ENCODE measurements at regions not wholly inside any gene's neighbourhood (a gene's known extent, or its start where the extent isn't known, plus 50 kb on each side); places are given as distances from the start of the nearest gene placed in this dataset.

DNA sequence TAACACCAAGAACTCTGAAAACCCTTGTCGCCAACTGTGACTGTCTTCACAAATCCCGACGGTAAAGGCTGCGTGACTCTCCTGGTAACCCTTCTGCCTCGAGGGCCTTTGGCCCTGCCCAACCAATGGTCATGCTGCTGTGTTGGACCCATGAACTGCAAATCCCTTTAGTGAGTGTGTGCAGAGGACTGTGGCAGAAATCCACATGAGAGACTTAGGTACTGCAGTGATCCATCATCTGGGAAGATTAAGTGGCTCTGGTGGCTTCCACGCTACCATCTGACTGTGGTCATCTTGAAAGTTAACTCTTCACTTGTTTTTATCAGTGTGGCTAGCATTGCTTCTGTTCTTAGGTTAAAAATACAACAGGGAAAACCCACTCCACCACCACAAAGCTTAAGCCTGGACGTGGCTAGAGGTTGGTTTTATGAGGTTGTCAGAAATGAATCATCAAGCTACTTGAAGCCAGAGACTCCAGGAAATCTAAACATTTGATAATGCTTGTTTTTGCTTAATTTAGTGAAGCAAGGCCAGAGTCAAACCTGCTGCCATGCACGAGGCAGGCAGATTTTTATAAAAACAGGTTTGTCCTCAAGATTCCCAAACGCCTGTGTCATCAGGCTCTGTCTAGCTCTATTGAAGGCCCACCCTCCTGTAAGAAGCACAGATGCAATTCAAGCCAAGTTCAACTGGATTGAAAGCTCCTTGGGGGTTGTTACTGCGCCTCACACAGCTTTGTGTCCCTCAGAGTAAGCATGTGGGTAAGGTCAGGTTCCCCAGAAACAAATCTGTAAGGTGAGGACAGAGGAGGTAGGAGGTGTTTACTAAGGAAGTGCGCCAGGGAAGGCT is 52.7 kb upstream of the ERCC6L2 start:
- DNase-seq, result peak; percentile 7 to 9

DNA sequence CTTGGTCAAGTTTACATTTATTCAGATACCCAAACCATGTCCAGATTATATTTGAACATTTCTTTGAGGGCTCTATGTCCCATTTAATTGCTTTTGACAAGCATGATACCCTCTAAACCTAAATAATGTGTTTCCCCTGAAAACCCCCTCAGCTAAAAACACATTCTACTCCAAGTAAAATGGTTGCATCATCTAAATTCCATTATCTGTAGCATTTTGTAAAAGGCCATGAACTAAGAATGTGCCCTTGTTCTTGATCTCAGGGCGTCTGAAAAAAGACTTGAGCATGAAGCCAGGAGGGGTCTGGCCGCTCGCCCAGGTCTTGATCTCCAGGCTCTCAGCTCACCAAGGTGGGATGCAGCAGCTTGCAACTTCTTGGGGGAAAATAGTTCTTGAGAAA is 53.5 kb upstream of the ERCC6L2 start:
- DNase-seq, result no peak

DNA sequence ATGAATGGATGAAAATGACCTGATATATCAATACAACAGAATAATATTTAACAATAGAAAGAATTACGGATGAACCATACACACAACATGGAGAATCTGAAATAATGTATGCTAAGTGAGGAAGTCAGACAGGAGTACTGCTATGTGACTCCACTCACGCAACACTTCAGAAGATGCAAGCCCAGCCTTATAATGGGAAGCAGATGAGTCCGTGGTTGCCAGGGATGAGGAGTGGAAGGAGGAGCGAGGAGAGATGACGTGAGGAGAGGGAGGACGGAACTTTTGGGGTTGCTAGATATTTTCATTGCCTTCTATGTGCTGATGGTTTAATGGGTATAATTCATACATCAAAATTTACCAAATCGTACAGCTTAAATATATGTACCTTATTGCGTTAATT is 55.4 kb upstream of the ERCC6L2 start:
- DNase-seq, result no peak

DNA sequence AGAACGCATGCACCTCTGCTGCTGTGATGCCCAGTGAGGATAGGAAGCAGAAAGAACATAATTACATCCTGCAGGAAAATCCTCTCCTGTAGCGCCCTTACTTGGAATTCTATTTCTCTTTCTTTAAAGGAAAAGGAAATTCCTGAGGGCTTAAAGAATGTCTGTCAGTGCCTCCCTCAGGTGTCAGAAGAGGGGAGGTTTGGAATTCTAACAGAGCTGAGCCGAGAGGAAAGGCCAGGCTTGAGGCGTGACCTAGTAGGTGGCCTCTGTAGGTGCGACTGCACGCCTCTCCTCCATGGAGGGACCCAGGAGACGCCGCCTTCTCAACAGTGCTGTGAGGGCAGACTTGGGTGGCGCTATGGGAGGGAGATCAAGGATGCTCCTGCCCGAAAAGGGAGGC is 55.9 kb upstream of the ERCC6L2 start:
- DNase-seq, result no peak

DNA sequence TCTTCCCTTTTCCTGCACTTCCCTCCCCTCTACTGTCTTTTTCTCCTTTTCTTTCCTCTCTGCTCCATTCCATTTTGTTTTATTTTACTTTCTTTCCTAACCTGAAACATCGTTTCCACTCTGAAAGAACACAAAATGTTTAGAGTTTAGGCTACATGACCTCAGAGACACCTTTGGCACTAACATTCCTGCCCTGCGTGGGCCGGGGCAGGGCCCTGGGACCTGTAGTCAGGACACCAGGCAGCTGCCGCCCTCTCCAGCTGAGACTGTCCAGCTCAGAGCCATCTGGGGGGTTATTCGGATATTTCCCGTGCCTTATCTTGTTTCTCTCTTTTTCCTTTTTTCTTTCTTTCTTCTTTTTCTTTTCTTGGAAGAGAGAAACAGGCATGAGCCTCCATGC is 58.3 kb upstream of the ERCC6L2 start:
- DNase-seq, result no peak

DNA sequence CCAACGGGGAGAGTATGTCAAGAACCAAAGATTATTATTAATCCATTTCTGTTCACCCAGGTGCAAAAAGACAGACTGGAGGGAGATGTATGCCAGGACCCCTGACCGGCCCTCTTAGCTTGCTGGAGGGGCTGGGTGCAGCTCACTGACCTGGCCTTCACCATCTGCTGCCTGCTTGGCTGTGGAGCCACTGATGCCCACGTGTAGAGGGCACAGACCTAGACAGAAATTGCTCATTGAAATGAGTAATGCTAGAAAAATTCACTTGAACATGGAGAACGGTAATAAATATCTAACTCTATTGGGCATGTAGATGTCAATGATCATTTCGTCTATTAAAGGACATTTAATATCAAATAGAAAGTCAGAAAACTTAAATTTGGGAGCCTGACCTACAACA is 58.8 kb upstream of the ERCC6L2 start:
- DNase-seq, result no peak

DNA sequence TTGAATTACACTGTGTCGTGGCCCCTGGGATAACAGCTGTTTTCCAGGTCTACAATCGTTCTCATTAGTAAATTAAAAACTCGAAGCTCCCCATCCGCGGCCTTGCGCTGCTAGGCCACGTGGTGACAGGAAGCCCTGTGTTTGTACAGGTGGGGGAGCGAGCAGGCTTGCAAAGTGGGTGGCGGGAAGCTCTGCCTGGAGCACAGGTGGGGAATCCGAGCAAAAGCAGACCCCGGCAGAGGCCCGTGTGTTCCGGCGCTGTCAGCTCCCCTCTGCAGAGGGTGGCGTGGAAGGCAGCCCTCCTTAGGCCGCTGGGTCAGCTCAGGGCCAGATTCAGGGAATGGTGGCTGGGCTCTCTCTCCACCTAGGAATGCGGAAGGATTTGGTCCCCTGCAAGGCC is 59.5 kb upstream of the ERCC6L2 start:
- no peak for DNase-seq

DNA sequence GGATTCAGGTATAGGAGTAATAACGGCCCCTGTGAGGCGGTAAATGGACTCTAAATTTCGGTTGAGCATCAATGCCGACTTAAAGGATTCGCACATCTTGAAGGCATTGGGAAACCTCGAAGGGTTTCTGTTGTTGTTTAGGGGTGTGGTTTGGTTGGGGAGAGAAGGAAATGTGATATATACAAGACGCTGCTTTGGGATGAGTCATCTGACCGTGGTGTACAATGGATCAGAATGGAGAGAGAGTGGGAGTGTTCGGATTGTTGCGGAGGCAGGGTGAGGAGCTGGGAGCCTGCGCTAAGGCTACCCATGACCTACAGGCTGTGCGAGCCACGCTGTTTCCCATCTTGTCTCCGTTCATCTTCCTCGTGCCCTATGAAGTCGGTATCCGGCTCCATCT is 60.4 kb upstream of the ERCC6L2 start:
- no peak for DNase-seq

DNA sequence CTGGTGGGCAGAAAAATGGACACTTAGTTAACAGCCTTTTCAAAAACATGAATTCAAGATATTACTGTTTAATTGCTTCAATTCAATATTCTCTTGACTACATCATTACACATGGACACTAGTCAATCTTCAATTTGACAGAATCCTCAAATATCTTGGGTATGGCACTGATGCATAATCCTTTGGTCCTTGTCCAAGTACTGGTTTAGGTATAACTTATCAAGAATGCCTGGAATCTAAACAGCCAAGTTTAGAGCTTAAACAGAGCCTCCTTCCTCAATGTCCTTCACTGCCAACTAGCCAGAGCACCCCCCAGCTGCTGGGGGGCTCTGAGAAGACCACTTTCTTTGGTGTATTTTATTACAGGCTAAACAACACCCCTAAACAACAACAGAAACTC is 61.6 kb upstream of the ERCC6L2 start:
- no peak for DNase-seq

DNA sequence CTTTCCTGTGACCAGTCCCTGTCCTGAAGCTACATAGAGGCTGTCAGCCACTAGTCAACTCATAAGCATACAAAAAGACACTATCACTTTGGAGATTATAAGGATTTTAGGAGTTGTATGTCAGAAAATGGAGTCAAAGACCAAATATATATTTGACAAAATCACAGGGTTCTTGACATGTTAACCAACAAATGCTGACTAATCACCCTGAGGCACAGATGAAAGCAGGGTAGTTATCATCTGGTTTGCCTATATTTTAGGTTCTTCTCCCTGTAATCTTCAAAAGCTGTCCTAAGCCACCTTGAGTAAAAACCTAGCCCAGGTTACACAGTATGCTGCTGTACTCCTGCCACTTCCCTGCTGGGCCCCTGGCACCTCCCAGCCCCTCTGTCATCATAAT is 64.7 kb upstream of the ERCC6L2 start:
- no peak for DNase-seq

DNA sequence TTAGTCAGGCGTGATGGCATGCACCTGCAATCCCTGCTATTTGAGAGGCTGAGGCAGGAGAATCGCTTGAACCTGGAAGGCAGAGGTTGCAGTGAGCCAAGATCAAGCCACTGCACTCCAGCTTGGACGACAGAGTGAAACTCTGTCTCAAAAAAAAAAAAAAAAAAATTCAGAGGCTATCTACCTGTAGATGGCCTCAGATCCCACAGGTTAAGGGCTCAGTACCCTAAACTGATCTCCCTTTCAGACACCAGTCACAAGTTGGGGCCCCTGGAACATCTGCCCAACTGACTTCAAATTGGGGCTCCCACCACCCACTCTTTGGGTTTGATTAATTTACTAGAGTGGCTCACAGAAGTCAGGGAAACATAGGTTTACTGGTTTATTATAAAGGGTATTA is 65.4 kb upstream of the ERCC6L2 start:
- DNase-seq, result no peak

DNA sequence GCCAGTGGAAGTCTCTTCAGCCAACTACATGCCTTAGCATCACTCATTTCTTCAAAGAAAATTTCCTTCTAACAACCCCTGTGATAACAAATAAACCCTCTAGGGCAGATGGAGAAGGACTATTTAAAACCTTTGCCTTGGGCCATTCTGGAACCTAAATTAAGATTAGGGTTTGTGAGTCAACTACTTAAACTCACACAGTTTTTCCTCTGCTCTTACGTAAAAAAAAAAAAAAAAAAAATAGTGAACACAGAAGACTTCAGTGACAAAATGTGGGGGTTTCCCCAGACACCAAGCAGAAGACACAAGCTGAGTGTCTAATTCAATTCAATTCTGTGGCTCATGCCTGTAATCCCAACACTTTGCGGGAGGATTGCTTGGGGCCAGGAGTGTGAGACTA is 65.8 kb upstream of the ERCC6L2 start:
- DNase-seq, result no peak

DNA sequence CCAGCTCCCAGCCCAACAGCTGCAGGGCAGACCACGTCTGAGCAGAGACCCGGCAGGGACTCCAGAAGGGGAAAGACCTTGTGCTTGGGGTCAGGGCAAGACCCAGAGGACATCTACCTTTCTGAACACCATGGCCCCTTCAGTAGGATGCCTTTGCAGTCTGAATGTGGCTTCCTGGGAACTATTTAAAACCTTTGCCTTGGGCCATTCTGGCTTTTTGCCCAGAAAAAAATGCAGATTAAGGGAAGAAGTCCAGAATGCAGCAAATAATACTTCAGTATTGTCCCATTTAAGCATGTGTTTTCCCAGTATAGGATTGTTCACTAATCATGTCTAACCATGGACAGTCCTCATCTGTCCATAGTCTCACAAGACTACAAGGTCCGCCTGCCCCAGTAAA is 67.5 kb upstream of the ERCC6L2 start:
- no peak for DNase-seq

DNA sequence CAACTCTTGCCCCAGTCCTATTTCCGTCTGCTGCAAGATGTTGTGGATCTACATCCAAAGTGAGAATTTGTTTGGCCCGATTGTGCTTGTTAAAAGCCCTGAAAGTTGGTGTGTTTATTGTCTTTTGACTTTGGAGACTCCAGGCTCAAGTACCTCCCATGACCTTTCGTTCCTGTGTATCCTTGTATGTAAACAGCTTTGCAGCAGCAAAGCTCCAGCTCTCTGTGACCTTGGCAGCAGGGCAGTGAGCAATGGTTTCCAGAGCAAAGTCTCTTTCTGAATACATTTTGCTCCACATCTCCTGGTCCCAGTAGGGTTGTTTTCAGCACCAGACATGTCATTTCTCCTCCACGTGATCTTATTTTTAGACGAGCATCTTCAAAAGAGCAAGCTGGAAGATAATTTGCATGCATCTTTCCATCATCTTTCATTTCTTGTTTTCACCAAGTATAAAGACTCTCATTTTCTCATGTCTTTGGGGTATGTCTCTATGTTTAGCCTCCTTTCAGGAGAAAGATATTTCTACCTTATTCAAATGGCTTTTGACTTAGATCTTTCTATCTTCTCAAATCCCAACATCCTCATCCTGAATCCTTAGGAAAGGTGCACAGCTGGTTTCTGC is 68.1 kb upstream of the ERCC6L2 start:
- DNase-seq, result no peak

DNA sequence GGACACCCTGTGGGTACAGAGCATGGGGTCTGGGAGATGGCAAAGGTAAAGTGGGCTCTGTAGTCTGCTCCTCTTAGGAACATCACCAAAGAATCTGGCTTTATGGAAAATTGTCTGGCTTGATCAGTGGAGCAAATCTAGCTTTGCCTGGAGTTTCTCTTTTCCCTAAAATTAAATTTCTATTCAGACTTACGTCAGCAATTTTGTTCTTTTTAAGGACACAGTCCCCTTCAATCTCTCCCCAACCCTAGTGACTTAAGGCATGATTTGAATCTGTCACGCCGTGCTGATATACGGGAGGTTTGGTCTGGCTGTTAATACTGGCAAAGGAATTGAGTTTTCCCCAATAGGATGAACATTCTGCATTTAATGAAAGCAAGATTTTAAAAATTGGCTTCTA is 72.3 kb upstream of the ERCC6L2 start:
- DNase-seq, result no peak

DNA sequence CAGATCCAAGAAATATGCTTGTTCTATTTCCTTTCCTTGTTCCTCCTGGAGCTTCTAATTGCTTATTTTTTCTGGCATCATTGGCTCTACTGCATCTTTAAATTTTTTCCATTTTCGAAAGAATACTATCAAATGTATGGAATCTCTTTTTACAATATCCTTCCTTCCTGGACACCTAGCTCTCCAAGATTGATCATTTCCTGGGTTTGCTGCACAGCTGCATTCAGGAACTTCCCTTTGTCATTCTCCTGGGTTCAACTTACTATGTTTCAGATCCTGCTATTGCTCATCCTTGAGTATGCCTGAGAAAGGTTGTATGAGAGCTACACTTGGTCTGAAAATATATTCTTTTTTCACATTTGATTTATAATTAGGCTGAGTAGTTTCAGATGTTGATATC is 73.7 kb upstream of the ERCC6L2 start:
- no peak for DNase-seq

DNA sequence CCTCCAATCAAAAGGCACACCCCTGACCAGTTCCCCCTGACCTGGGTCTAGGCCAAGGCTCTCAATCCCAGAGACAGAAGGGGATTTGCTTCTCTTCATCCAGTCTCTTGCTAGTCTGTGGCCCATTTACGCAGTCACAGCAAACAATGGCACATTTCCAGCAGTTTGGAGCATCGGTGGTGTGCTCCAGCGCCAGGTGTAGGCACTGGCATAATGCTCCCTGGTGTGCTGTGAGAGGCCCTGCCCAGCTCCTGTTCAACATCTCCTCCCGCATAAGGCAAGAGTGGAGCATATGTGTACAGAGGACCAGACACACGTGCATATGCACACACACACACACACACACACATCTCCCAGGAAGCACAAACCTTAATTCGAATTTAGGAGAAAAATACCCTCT is 79.5 kb upstream of the ERCC6L2 start:
- DNase-seq, result no peak

DNA sequence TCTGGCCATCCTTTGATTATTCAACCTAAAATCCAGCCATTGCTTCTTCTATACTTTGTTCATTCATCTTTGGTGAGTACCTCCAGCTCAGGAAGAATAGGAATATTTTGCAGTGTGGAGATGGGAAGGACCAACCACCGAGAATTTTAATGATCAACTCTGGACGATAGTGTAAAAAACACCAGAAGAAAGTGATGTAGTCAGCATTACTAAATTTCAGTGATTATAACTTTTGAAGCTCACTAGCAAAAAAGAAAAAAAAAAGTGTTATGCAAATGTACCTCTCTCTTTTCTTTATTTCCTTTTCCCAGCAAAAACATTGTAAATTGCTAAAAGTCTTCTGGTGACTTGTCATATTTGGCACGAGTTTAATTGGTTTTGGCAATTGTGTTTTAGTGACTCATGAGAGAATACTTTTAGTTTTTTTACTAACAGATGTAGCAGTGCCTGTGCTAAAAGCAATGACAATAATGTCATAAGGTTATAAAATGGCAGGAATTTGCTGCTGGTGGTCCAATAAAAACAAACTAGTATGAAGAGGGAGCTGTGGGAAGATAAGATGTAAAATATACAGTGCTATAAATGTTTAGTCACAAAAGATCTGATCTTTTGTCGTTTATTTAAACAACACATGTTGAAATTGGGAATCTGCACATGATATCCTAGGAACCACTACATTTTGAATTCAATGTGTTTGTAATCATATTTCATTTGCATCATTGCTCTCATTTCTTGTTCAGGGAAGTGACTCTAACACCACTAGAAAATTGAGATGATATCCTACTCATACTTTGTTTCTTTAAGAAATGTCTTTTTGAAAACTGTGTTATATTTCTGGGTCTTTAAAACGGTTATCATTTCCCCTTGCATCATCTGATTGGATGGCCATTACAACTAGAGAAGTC is 81.3 kb upstream of the ERCC6L2 start:
- no peak for DNase-seq

DNA sequence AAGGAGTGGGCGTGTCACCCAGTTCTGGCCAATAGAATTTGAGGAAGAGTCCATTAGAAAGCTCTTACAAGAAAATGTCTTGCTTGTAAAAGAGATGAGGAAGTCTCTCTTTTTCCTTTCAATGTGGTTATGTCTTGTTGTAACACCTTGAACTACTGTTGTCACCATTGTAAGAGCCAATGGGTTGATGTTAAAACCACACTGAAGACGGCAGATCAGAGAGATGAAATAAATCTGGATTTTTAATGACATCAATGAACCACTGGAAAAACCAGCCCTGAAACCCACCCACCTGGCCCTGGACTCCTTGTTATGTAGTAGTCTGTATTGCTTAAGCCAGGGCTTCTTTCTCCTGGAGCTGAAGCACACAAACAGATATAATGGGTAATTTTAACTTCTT is 83.8 kb upstream of the ERCC6L2 start:
- no peak for DNase-seq

DNA sequence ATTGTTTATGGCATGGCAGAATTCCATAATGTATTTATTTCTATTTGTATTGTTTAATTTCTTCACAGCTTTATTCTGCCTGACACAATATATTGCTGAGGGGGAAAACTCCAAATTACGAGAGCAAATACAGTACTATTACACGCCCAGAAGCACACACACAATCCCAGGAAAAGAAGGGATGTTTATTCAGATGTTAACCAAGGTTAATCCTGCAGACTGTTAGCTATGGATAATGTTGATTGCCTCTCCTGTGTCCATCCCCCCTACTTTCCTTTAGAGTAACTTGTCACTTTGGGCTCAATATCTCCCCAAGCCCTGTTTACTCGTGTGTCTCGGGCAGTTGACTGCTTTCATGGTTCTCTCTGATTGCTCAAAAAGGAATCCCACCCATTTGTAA is 84.2 kb upstream of the ERCC6L2 start:
- no peak for DNase-seq

DNA sequence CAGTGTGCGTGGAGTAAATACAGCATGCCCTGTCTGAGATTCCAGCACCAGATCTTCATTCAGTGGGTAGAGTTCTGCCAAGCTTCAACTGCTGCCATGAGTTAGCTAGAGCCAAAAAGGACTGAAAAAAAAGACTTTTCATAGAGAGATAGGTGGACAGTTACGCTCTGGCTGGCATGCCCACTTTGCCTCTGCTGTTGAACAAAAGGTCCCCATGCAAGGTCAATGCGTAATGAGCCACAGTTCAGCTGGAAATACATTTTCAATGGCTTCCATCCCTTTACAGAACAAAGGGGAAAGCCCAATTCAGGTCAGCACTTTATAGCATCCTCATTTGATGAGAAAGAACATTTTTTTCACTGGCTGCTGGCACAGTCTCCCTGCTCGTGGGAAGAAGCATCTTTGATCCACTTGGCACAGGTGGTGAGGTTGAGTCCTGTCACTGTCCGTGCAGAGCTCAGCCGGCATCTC is 86.9 kb upstream of the ERCC6L2 start:
- DNase-seq, result no peak

DNA sequence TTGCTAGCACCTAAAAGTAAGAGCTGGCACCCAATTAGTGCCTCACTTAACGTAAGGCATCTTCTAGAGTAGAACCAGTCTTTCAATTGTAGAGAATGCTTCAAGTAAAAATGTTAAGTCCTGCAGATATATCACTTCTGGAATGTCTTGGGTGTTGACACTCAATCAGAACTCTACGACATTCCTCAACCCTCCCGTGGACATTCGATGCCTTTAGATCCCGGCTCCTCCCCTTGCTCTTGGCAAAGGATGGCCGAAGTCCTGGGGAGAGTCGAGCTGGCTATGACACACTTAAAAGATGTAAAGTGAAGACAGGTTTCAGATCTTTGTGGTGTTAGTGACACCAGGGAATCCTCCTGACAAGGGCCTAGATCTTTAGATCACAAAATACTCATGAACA is 87.5 kb upstream of the ERCC6L2 start:
- no peak for DNase-seq

DNA sequence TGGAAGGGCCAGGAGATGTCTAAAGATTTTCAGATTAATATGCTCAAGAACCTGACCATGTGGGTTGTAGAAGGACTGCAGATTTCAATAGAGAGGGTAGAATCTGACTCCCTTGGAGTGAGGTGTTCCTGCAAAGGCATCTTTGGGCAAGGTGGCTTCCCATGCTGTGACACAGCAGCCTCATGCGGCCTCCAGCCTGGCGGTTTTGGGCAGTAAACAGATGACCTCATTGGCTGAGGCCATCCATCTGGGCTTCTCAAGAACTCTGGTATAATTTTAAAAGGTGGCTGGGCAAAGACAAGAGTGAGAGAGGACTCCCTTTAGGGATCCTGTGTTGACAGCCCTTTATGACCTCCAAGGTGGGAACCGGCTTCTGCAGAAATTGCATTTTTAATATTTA is 90.3 kb upstream of the ERCC6L2 start:
- DNase-seq, result no peak

DNA sequence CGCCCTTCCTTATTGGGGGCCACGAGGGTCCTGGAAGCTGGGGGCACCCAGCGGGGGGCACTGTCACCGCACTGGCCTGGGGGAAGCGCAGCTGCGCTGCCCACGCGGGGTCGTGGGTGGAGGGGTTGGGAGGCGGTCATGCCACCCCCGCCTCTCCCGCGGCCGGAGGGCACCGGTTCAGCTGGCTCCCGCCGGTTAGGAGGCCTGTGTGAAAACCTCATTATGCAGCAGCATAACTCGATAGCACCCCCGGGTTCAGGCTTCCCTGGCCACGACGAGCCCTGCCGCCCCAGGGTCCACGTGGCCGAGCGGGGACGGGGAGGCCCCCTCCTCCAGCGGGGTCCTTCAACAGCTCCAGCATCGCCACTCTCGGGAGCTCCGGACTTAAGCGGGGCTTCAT is 91.2 kb upstream of the ERCC6L2 start:
- DNase-seq, result no peak

Data from stimulated activated CD4-positive, alpha-beta T cell treated with anti-CD3 and anti-CD28 coated beads, Interleukin-2, amount 100 ng/mL, for 48 hours (primary cell).